Activated CD4-positive, alpha-beta T cell treated with anti-CD3 and anti-CD28 coated beads, Interleukin-2, amount 50 U/mL, for 24 hours (primary cell): ENCODE measurements at regions not wholly inside any gene's neighbourhood (a gene's known extent, or its start where the extent isn't known, plus 50 kb on each side); places are given as distances from the start of the nearest gene placed in this dataset.

Source experiments
- DNase-seq, 2 donors: peaks; one replicate each; pipeline ENCODE4 v3.0.0-alpha.2; 2020; ENCODE audit warnings: low read depth in 1 of 2, low spot score in 1 of 2

GRCh38 chr5:73266925-73267765, 94.2 kb downstream of the TMEM174 start:
- DNase-seq = no peak

DNA sequence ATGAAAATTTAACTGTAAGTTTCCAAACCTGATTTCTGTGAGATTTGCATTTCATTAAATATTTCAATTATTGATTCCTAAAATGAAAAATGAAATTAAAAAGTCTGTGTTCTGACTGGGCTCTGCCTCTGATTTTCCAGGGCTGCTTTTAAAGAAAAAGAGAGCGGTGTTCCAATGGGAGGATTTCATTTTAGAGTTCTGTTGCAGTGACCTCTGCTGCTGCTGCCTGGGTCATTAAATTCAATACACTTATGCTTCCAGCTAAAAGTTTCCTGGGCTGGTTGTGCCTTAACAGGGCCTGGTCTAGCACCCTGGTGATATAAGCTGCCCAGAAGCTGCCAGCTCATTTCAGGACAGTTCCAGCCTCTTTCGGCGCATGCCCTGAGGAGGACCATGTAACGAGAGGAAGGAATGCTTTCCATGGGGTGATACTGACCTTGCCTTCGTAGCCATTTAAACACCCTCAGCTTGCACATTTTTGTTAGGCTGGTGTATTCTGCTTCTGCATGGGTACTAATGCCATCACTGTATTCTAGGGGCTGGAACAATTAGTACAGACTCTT, 93.3 kb downstream of the TMEM174 start:
- no peak for DNase-seq

DNA sequence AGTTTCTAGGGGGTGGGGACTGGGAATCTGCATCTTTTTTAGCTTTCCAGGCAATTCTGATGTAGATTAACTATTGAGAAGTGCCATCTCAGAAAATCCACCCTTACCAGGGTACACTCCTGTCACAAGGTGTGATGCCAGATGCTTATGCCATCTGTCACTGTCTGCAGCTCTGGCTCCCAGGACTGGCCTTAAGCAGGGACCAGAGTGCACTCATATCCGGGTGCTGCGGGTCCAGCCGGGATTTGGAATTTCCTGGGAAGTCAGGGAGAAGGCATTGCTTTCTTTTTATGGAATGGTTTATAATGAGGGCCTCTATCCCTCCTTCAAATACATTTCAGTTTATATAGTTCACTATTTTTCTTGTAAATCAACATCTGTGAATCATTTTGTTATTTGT, 92.6 kb downstream of the TMEM174 start:
- no peak for DNase-seq

DNA sequence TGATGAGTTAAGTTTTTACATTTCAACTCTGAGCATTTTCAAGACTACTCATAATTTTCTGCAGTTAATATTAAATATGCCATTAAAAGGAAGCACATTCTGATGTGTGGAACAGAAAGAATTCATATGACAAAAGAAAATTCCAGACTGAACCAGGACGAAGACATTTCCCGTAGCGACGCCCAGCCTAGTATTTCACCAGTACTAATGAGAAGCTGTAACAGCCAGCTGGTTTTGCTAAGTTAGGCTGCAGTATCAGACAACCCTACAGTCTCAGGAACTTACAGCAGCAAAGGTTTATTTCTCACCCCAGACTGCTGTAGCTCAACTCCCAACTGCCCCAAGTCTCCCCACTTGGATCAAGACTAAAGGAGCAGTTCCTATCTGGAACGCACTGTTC, 91.6 kb downstream of the TMEM174 start:
- DNase-seq = no peak

- DNase-seq = no peak
Observed at GRCh38 chr5:73263001-73263710, 90.2 kb downstream of the TMEM174 start.

- DNase-seq = no peak
Observed at GRCh38 chr5:73256862-73257261, 83.9 kb downstream of the TMEM174 start.

DNA sequence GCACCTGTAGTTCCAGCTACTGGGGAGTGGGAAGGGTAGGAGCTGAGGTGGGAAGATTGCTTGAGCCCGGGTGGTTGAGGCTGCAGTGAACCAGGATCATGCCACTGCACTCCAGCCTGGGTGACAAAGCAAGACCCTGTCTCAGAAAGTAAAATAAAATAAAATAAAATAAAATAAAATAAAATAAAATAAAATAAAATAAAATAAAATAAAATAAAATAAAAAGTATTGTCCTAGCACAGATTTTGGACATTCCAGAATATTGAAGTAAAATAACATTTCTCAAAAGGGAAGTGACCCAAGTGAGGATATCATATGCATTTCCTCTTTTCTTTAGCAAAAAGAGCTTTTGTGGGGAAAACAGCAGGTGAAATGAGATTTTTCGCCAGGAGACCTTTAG, 83.5 kb downstream of the TMEM174 start:
- DNase-seq = no peak

- DNase-seq = no peak
Observed at GRCh38 chr5:73256012-73256411, 83.0 kb downstream of the TMEM174 start.

DNA sequence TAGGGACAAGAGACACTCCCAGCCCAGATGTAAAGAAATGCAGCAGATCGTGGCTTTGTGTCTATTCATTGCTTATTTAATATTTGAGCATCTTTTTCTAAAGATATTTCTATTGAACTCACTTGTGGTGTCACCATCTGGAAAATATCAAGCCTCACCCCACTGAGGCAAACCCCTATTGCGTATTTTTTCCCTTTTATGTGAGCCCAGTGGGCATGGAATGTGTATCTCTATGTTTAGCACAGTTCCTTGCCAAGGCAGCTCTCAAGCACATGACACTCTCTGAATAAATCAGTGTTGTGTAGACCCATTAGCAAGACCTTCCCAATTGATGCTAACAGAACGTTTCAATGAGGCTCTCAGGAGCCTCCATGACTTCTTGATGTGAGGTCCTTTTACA, 81.6 kb downstream of the TMEM174 start:
- no peak for DNase-seq

GRCh38 chr5:73253047-73253660, 80.2 kb downstream of the TMEM174 start:
- DNase-seq = no peak

DNA sequence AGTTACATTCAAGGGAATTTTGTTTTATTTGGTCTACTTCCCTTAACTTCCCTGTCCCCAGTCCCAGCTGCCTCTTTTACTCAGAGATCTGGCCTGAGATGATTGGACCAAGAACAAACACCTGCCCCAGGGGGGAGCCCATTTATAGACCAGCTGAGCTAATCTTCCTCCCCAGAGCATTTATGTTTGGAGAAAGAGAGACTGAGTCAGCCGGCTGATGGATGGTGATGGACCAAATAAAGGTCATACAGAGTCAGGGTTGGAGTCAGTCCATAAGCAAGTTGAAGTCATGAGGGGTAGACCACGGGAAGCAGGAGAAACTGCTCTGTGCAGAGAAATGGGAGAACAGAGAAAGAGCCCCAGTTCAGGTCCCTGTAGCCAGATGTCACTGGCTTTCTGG, 77.7 kb downstream of the TMEM174 start:
- no peak for DNase-seq

GRCh38 chr5:73242735-73243134, 69.7 kb downstream of the TMEM174 start:
- DNase-seq = no peak

DNA sequence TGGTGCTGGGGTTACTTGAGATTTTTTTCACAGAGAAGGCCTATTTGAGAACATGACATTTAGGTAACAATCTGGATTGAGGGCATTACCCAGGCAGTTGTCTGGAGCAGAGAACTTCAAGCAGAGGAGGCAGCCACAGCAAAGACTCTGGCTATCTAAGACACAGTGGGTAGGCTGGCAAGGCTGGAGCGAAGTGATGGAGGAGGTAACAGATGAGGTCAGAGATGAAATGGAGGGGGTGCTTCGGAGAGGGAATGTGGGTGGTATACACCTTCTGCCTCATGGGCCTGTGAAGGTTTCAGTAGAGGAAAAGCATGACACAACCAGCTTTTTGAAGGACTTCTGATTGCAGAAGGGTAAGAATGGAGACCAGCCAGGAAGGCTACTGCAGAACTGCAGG, 65.9 kb downstream of the TMEM174 start:
- DNase-seq = no peak

GRCh38 chr5:73236541-73237128, 63.6 kb downstream of the TMEM174 start:
- DNase-seq = no peak

DNA sequence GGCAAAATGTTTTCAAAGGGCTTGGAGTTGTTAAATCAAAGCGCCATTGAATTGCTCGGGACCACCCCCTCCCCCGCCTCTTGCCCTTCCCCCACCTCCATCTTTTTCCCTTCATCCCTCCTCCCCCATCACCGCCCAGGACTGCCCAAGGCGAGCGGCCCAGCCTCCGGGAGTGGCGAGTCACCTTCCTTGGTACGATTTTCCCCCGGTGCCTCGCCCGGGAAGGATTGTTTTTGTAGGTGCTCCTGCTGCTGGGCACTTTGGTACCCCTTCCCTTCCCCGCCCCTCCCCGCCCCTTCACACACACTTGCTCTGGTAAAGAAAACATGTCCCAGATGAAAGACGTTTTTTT, 61.2 kb downstream of the TMEM174 start:
- no peak for DNase-seq

DNA sequence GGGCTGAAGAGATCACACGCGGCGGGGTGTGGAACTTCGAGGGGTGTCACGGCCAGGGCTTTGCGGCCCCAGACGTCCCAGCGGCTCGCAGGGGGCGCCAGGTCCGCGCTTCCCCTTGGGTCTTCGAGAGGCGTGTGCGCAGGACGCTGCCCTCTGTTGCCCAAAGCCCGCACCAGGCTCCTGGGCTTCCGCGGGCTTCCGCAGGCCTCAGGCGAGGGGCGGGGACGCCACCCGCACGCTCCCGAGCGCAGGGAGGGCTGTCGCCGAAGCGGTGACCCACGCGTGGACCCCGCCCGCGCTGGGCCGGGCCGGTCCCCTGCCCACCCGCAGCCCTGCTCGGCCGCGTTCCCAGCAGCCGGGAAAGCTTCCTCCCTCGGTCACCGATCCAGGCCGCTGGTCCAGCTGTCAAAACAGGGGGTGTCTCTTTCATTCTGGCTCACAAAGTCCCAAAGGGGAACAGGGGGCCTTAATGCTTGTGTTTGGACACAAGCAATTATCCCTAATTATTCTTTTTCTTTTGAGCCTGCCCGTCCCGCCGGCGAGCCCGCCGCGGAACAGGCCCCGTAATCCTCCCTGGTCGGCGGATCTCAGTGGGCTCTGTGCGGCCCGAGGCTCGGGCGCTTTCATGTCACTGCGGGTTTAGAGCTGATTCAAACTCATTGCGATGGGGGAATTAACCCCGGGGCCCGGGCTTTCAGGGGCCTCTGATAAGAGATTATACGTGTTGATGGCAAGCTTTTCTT, 60.6 kb downstream of the TMEM174 start:
- DNase-seq = no peak

DNA sequence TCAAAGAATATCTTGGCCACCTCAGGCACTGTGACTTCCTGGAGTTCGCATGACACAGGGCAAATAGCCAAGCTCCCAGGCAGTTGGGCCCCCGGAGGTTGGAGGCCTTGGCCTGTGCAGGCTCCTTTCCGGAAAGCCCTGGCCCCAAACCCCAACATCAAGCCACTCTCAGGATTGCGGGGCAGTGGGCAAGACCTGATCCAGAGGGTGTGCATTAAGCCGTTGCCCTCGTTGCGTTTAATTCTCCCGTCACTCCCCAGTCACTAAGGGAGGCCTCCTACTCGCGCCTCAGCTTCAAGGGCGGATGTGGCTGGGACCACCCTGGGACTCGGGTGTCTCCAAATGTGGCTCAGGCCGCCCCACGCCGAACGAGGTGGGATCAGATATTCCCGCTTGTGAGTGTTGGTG, 60.1 kb downstream of the TMEM174 start:
- no peak for DNase-seq

DNA sequence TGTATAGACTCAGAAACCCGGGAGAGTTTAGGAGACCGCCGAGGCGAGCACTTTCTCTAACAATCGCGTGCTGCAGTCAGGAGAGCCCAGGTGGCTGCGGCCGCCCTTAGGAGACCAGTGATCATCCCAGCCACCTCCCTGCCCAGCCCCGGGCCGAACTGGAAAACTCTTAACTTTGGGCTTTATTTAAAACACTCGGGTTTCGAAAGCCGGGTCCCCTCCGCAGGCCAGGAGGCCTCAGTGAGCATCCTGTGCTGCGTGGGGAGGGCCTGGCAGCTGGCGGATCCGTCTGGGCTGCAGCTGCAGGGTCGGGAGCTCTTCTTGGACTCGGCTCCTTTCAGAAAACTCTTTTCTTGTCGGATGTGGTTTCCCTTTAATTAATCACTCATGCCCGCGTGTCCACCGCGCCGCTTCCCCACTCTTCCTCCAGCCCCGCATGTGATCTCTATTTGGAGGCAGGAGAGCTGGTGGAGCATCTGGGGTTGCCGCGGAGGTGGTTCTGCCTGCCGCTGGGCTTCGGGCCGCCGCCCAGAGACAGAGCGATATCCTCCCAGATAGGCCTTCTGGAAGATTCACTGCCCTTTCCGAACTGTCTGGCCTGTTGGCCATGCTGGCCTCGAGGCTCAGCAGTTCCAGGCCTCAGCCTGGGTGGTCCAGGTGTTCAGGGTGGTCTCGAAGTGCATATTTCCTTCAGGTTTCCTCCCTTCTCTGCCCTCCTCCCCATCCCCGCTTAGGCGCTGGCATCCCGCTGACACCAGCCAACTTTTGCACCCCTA, 59.5 kb downstream of the TMEM174 start:
- no peak for DNase-seq

- DNase-seq = no peak
Observed at GRCh38 chr5:73231246-73231778, 58.3 kb downstream of the TMEM174 start.
